ENCODE measurements at regions not wholly inside any gene's neighbourhood (a gene's known extent, or its start where the extent isn't known, plus 50 kb on each side); places are given as distances from the start of the nearest gene placed in this dataset.

GRCh38 chr1:110777228-110777627 is 95.7 kb upstream of the CD53 start:
- Histone ChIP-seq H3K27me3 (ENCODE audit: control insufficient read depth, insufficient read depth, low read length) (peaks cover 8% of the 10 kb centered on the region), H3K4me3 (ENCODE audit: insufficient read depth, low read depth, low read length) (no peak overlapping the region), H3K36me3 (replicated peaks; ENCODE audit: control insufficient read depth, insufficient read depth, low read length) (no peaks in the 10 kb centered on the region)
- no peak for DNase-seq

GRCh38 chr1:110774398-110774797 is 98.5 kb upstream of the CD53 start:
- no peak overlapping the region for H3K4me3 ChIP-seq (ENCODE audit: insufficient read depth, low read depth, low read length)
- no peak for DNase-seq

GRCh38 chr1:110773813-110774212 is 99.1 kb upstream of the KCNA3 start:
- H3K27me3 ChIP-seq (ENCODE audit: control insufficient read depth, insufficient read depth, low read length): peaks cover 2% of the 10 kb centered on the region
- DNase-seq: no peak

More at GRCh38 chr1:110774398-110774797, 98.5 kb upstream of the CD53 start:
- Histone ChIP-seq H3K36me3 (replicated peaks; ENCODE audit: control insufficient read depth, insufficient read depth, low read length) (no peaks in the 10 kb centered on the region), H3K27me3 (ENCODE audit: control insufficient read depth, insufficient read depth, low read length) (peaks cover 2% of the 10 kb centered on the region)

GRCh38 chr1:110771245-110772022 is 96.7 kb upstream of the KCNA3 start:
- DNase-seq: no peak
- H3K4me3 ChIP-seq (ENCODE audit: insufficient read depth, low read depth, low read length): no peak overlapping the region
- H3K27me3 ChIP-seq (ENCODE audit: control insufficient read depth, insufficient read depth, low read length): peaks cover 4% of the 10 kb centered on the region
- H3K36me3 ChIP-seq (replicated peaks; ENCODE audit: control insufficient read depth, insufficient read depth, low read length): no peaks in the 10 kb centered on the region

More at GRCh38 chr1:110773813-110774212, 99.1 kb upstream of the KCNA3 start:
- Histone ChIP-seq H3K4me3 (ENCODE audit: insufficient read depth, low read depth, low read length) (no peak overlapping the region), H3K36me3 (replicated peaks; ENCODE audit: control insufficient read depth, insufficient read depth, low read length) (no peaks in the 10 kb centered on the region)

- no peak for DNase-seq
- H3K4me3 ChIP-seq (ENCODE audit: insufficient read depth, low read depth, low read length): no peak overlapping the region
- peaks cover 4% of the 10 kb centered on the region for H3K27me3 ChIP-seq (ENCODE audit: control insufficient read depth, insufficient read depth, low read length)
- no peaks in the 10 kb centered on the region for H3K36me3 ChIP-seq (replicated peaks; ENCODE audit: control insufficient read depth, insufficient read depth, low read length)
Measured at GRCh38 chr1:110770832-110771231, 96.1 kb upstream of the KCNA3 start.

- Histone ChIP-seq H3K4me3 (ENCODE audit: insufficient read depth, low read depth, low read length) (no peak overlapping the region), H3K27me3 (ENCODE audit: control insufficient read depth, insufficient read depth, low read length) (peaks cover 2% of the 10 kb centered on the region; the same call in 1 of the 2 replicates), H3K36me3 (replicated peaks; ENCODE audit: control insufficient read depth, insufficient read depth, low read length) (no peaks in the 10 kb centered on the region)
- DNase-seq: no peak
Measured at GRCh38 chr1:110768605-110769004, 93.9 kb upstream of the KCNA3 start.

- no peak overlapping the region for H3K4me3 ChIP-seq (ENCODE audit: insufficient read depth, low read depth, low read length)
- no peak for DNase-seq
Measured at GRCh38 chr1:110766336-110766647, 91.6 kb upstream of the KCNA3 start.

GRCh38 chr1:110765640-110766335 is 91.0 kb upstream of the KCNA3 start:
- peak; percentile 55 for DNase-seq

More at GRCh38 chr1:110766336-110766647, 91.6 kb upstream of the KCNA3 start:
- Histone ChIP-seq H3K27me3 (ENCODE audit: control insufficient read depth, insufficient read depth, low read length) (peaks cover 2% of the 10 kb centered on the region; the same call in 1 of the 2 replicates), H3K36me3 (replicated peaks; ENCODE audit: control insufficient read depth, insufficient read depth, low read length) (no peaks in the 10 kb centered on the region)

GRCh38 chr1:110763149-110763548 is 88.4 kb upstream of the KCNA3 start:
- no peak overlapping the region for H3K4me3 ChIP-seq (ENCODE audit: insufficient read depth, low read depth, low read length)
- peaks cover 5% of the 10 kb centered on the region; the same call in 1 of the 2 replicates for H3K27me3 ChIP-seq (ENCODE audit: control insufficient read depth, insufficient read depth, low read length)
- DNase-seq: no peak
- no peaks in the 10 kb centered on the region for H3K36me3 ChIP-seq (replicated peaks; ENCODE audit: control insufficient read depth, insufficient read depth, low read length)

More at GRCh38 chr1:110765640-110766335, 91.0 kb upstream of the KCNA3 start:
- no peaks in the 10 kb centered on the region for H3K36me3 ChIP-seq (replicated peaks; ENCODE audit: control insufficient read depth, insufficient read depth, low read length)
- peaks cover 2% of the 10 kb centered on the region; the same call in 1 of the 2 replicates for H3K27me3 ChIP-seq (ENCODE audit: control insufficient read depth, insufficient read depth, low read length)
- H3K4me3 ChIP-seq (ENCODE audit: insufficient read depth, low read depth, low read length): no peak overlapping the region

- Histone ChIP-seq H3K27me3 (ENCODE audit: control insufficient read depth, insufficient read depth, low read length) (peaks cover 2% of the 10 kb centered on the region; the same call in 1 of the 2 replicates), H3K4me3 (ENCODE audit: insufficient read depth, low read depth, low read length) (no peak overlapping the region), H3K36me3 (replicated peaks; ENCODE audit: control insufficient read depth, insufficient read depth, low read length) (no peaks in the 10 kb centered on the region)
- no peak for DNase-seq
Measured at GRCh38 chr1:110760321-110760720, 85.6 kb upstream of the KCNA3 start.

- DNase-seq: no peak
- Histone ChIP-seq H3K4me3 (ENCODE audit: insufficient read depth, low read depth, low read length) (no peak overlapping the region), H3K36me3 (replicated peaks; ENCODE audit: control insufficient read depth, insufficient read depth, low read length) (no peaks in the 10 kb centered on the region), H3K27me3 (ENCODE audit: control insufficient read depth, insufficient read depth, low read length) (peaks cover 2% of the 10 kb centered on the region; the same call in 1 of the 2 replicates)
Measured at GRCh38 chr1:110756506-110756905, 81.8 kb upstream of the KCNA3 start.

GRCh38 chr1:110752941-110753725 is 78.4 kb upstream of the KCNA3 start:
- Histone ChIP-seq H3K4me3 (ENCODE audit: insufficient read depth, low read depth, low read length) (no peak overlapping the region), H3K27me3 (ENCODE audit: control insufficient read depth, insufficient read depth, low read length) (no peaks in the 10 kb centered on the region; the same call in 1 of the 2 replicates), H3K36me3 (replicated peaks; ENCODE audit: control insufficient read depth, insufficient read depth, low read length) (no peaks in the 10 kb centered on the region)
- no peak for DNase-seq

GRCh38 chr1:110750562-110750961 is 75.8 kb upstream of the KCNA3 start:
- H3K36me3 ChIP-seq (replicated peaks; ENCODE audit: control insufficient read depth, insufficient read depth, low read length): no peaks in the 10 kb centered on the region
- H3K4me3 ChIP-seq (ENCODE audit: insufficient read depth, low read depth, low read length): no peak overlapping the region
- no peaks in the 10 kb centered on the region for H3K27me3 ChIP-seq (ENCODE audit: control insufficient read depth, insufficient read depth, low read length)
- no peak for DNase-seq

GRCh38 chr1:110749960-110750359 is 75.2 kb upstream of the KCNA3 start:
- Histone ChIP-seq H3K4me3 (ENCODE audit: insufficient read depth, low read depth, low read length) (no peak overlapping the region), H3K27me3 (ENCODE audit: control insufficient read depth, insufficient read depth, low read length) (no peaks in the 10 kb centered on the region; the same call in 1 of the 2 replicates), H3K36me3 (replicated peaks; ENCODE audit: control insufficient read depth, insufficient read depth, low read length) (no peaks in the 10 kb centered on the region)
- no peak for DNase-seq

Data from H7 (cell line).